Erythroblast (primary cell): ENCODE measurements at regions not wholly inside any gene's neighbourhood (a gene's known extent, or its start where the extent isn't known, plus 50 kb on each side); places are given as distances from the start of the nearest gene placed in this dataset.

ENCODE experiments used
- GATA1 ChIP-seq: IDR thresholded peaks from 2 replicates; pipeline ENCODE4 v1.6.1; 2011; ENCODE audit warnings: low read depth, mild to moderate bottlenecking, control low read depth, low read length, moderate library complexity
- POLR2A ChIP-seq: IDR thresholded peaks from 2 replicates; pipeline ENCODE4 v1.6.1; 2011; ENCODE audit warnings: mild to moderate bottlenecking, low read length

DNA sequence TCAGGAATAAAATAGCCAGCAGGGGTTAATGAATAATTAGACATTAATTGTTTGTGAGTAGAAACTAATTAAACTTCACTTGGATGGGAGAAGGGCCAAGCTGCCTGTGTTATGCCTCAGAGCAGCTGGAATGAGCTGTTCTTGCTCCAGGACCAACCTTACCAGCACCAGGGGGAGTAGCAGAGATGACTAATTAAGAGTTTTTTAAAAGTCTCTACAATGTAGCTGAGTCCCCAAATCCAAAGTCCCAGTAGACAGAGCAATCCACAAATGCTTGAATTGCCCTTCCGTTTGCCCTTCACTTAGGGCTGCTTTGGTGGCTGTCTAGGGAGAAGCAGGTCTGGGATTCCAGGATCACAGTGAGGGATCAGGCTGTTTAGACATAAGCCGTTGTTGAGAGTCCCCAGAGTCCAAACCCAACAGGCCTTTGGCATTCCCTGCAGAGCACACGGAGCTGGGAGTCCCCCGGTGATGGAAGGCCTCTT is 59.4 kb downstream of the RHOB start:
- TF ChIP-seq POLR2A (no peak), GATA1 (no peak)
